Tibial artery (tissue), 4 donors: ENCODE measurements at regions not wholly inside any gene's neighbourhood (a gene's known extent, or its start where the extent isn't known, plus 50 kb on each side); places are given as distances from the start of the nearest gene placed in this dataset.

ENCODE experiments used
- DNase-seq, 2 donors: peaks; one replicate each; pipeline ENCODE4 v3.0.0-alpha.2; 2019
- H3K27ac ChIP-seq, 2 donors: fragments of 200-600 bp; sonication (generic) in 1 of 2; 1 replicate in 1 of 2; 2 replicates in 1 of 2; pipeline ENCODE4 v1.5.1; 2018 to 2019; ENCODE audit warnings: mild to moderate bottlenecking in 1 of 2
- H3K27me3 ChIP-seq, 2 donors: fragments of 200-600 bp; sonication (generic) in 1 of 2; one replicate each; pipeline versions ENCODE4 v1.5.1 to v1.6.0; 2016 to 2019
- H3K36me3 ChIP-seq, 3 donors: fragments of 200-600 bp; sonication (generic) in 2 of 3; one replicate each; pipeline ENCODE4 v1.5.1; 2016 to 2019; ENCODE audit warnings: mild to moderate bottlenecking in 2 of 3
- H3K4me1 ChIP-seq, 4 donors: fragments of 200-600 bp; sonication (generic) in 2 of 4; 1 replicate in 3 of 4; 2 replicates in 1 of 4; pipeline ENCODE4 v1.5.1; 2016 to 2019
- H3K4me3 ChIP-seq, 2 donors: fragments of 200-600 bp; sonication (generic) in 1 of 2; 1 replicate in 1 of 2; 2 replicates in 1 of 2; pipeline ENCODE4 v1.5.1; 2018 to 2019; ENCODE audit warnings: mild to moderate bottlenecking in 2 of 2
- H3K9me3 ChIP-seq, 3 donors: fragments of 200-600 bp; sonication (generic) in 1 of 3; one replicate each; pipeline ENCODE4 v1.5.1; 2016 to 2019
- CTCF ChIP-seq, 2 experiments: fragments of 200-600 bp in 1 of 2; fragments of 450-650 bp in 1 of 2; IDR thresholded peaks; one replicate each; pipeline ENCODE4 v1.5.1; 2017 to 2019; ENCODE audit warnings: antibody characterized with exemption in 2 of 2, mild to moderate bottlenecking in 1 of 2, moderate library complexity in 1 of 2
- intact Hi-C: fragments of 100-400 bp; cut with DNase I; formaldehyde crosslinking; loops from one replicate; pipeline ENCODE4 v1.15.0; 2023; ENCODE audit warnings: low total_unique reads

- Histone ChIP-seq H3K27me3 (no peaks in the 10 kb centered on the region), H3K9me3 (no peaks in the 10 kb centered on the region), H3K36me3 (no peaks in the 10 kb centered on the region), H3K27ac (no peak overlapping the region), H3K4me1 (no peaks in the 10 kb centered on the region), H3K4me3 (no peak overlapping the region)
- no peak for TF ChIP-seq CTCF (IDR thresholded peaks at IDR 0.05)
- DNase-seq = no peak
- intact Hi-C loops = no loop called here
These were observed 1284.1 kb upstream of the NXPH2 start for GRCh38 chr2:140064243-140064642.

GRCh38 chr2:140063356-140063755 is 1283.2 kb upstream of the NXPH2 start:
- H3K27ac ChIP-seq = no peak overlapping the region
- no peak overlapping the region for H3K4me3 ChIP-seq
- no peaks in the 10 kb centered on the region for H3K9me3 ChIP-seq
- TF ChIP-seq CTCF (IDR thresholded peaks at IDR 0.05) = no peak
- no peaks in the 10 kb centered on the region for H3K36me3 ChIP-seq
- intact Hi-C loops = no loop called here
- H3K4me1 ChIP-seq = no peaks in the 10 kb centered on the region
- no peak for DNase-seq
- no peaks in the 10 kb centered on the region for H3K27me3 ChIP-seq

- H3K4me1 ChIP-seq = no peaks in the 10 kb centered on the region
- no peaks in the 10 kb centered on the region for H3K36me3 ChIP-seq
- TF ChIP-seq CTCF (IDR thresholded peaks at IDR 0.05) = no peak
- H3K9me3 ChIP-seq = no peaks in the 10 kb centered on the region
- H3K27ac ChIP-seq = no peak overlapping the region
- no peak overlapping the region for H3K4me3 ChIP-seq
- no peak for DNase-seq
- intact Hi-C loops = no loop called here
- H3K27me3 ChIP-seq = no peaks in the 10 kb centered on the region
These were observed 1281.0 kb upstream of the NXPH2 start for GRCh38 chr2:140061240-140061639.

- Histone ChIP-seq H3K9me3 (no peaks in the 10 kb centered on the region), H3K36me3 (no peaks in the 10 kb centered on the region), H3K4me1 (no peaks in the 10 kb centered on the region), H3K4me3 (no peak overlapping the region), H3K27ac (no peak overlapping the region), H3K27me3 (no peaks in the 10 kb centered on the region)
- intact Hi-C loops = no loop called here
- no peak for TF ChIP-seq CTCF (IDR thresholded peaks at IDR 0.05)
- no peak for DNase-seq
These were observed 1277.7 kb upstream of the NXPH2 start for GRCh38 chr2:140057928-140058327.

- no peaks in the 10 kb centered on the region for H3K9me3 ChIP-seq
- no peak overlapping the region for H3K4me3 ChIP-seq
- no peaks in the 10 kb centered on the region for H3K27me3 ChIP-seq
- DNase-seq = no peak
- no peaks in the 10 kb centered on the region for H3K36me3 ChIP-seq
- intact Hi-C loops = no loop called here
- H3K27ac ChIP-seq = no peak overlapping the region
- no peaks in the 10 kb centered on the region for H3K4me1 ChIP-seq
- no peak for TF ChIP-seq CTCF (IDR thresholded peaks at IDR 0.05)
These were observed 1261.6 kb upstream of the NXPH2 start for GRCh38 chr2:140041811-140042210.

- TF ChIP-seq CTCF (IDR thresholded peaks at IDR 0.05) = no peak
- Histone ChIP-seq H3K27ac (no peak overlapping the region), H3K4me1 (no peaks in the 10 kb centered on the region), H3K4me3 (no peak overlapping the region), H3K27me3 (no peaks in the 10 kb centered on the region), H3K9me3 (no peaks in the 10 kb centered on the region), H3K36me3 (no peaks in the 10 kb centered on the region)
- DNase-seq = no peak
- intact Hi-C loops = no loop called here
These were observed 1261.0 kb upstream of the NXPH2 start for GRCh38 chr2:140041239-140041638.
